IMR-90 (cell line): ENCODE measurements at regions not wholly inside any gene's neighbourhood (a gene's known extent, or its start where the extent isn't known, plus 50 kb on each side); places are given as distances from the start of the nearest gene placed in this dataset.

Source experiments
- ATAC-seq: fragments of 200-7000 bp; cut with Tn5 transposase; 2 replicates; pipeline ENCODE4 v1.9.1; 2020; ENCODE audit warnings: low read depth, mild to moderate bottlenecking, moderate library complexity
- BruUV-seq: library from RNA; stranded (reverse); fragments of 400-500 nt; replicated peaks from 2 replicates; lab custom pipeline; 2021; lab: Mats Ljungman, UMichigan
- CTCF ChIA-PET: fragments of 300-600 bp; formaldehyde crosslinking; extraction: SDS; loops from one replicate; lab custom pipeline; 2021; ENCODE audit warnings: antibody characterized with exemption; lab: Yijun Ruan, JAX
- POLR2A ChIA-PET: fragments of 300-600 bp; sonication (Branson Sonifier 250); formaldehyde crosslinking; loops from one replicate; lab custom pipeline; 2022; ENCODE audit warnings: antibody characterized with exemption; ENCODE audit not compliant: unreplicated experiment; lab: Charles Lee
- DNase-seq: peaks from one replicate; pipeline ENCODE4 v3.0.0; 2013
- H2AFZ ChIP-seq: replicated peaks from 2 replicates; pipeline ENCODE3; 2013; ENCODE audit warnings: low read length, mild to moderate bottlenecking; ENCODE audit not compliant: poor library complexity
- H2AK5ac ChIP-seq: 2 replicates; pipeline ENCODE4 v1.6.1; 2013; ENCODE audit warnings: low read depth, low read length, inconsistent platforms
- H2AK9ac ChIP-seq: replicated peaks from 2 replicates; pipeline ENCODE3; 2013; ENCODE audit warnings: mild to moderate bottlenecking, low read depth, low read length, moderate library complexity; ENCODE audit not compliant: poor library complexity
- H2BK120ac ChIP-seq: 2 replicates; pipeline ENCODE4 v1.6.1; 2013; ENCODE audit warnings: low read depth, low read length, inconsistent platforms
- H2BK15ac ChIP-seq: 3 replicates; pipeline ENCODE4 v1.6.1; 2013; ENCODE audit warnings: low read depth, low read length, inconsistent platforms
- H2BK20ac ChIP-seq: 2 replicates; pipeline ENCODE4 v1.6.1; 2013; ENCODE audit warnings: low read depth, mild to moderate bottlenecking, inconsistent platforms, low read length, moderate library complexity
- H2BK5ac ChIP-seq: 2 replicates; pipeline ENCODE4 v1.6.1; 2013; ENCODE audit warnings: mild to moderate bottlenecking, low read depth, low read length, inconsistent platforms; ENCODE audit not compliant: poor library complexity, severe bottlenecking
- H3K14ac ChIP-seq: replicated peaks from 2 replicates; pipeline ENCODE4 v1.6.1; 2013; ENCODE audit warnings: low read depth, low read length, inconsistent platforms
- H3K18ac ChIP-seq: 2 replicates; pipeline ENCODE4 v1.6.1; 2013; ENCODE audit warnings: low read depth, low read length, control low read depth
- H3K23ac ChIP-seq: 2 replicates; pipeline ENCODE4 v1.6.1; 2013; ENCODE audit warnings: low read depth, low read length, inconsistent platforms
- H3K27ac ChIP-seq: 2 replicates; pipeline ENCODE4 v1.5.1; 2013; ENCODE audit warnings: mild to moderate bottlenecking, control low read depth, low read length; ENCODE audit not compliant: insufficient read depth
- H3K27me3 ChIP-seq: 2 replicates; pipeline ENCODE4 v1.6.1; 2013; ENCODE audit warnings: low read length; ENCODE audit not compliant: control insufficient read depth, insufficient read depth
- H3K36me3 ChIP-seq: 2 replicates; pipeline ENCODE4 v1.6.1; 2013; ENCODE audit warnings: low read length, mixed read lengths; ENCODE audit not compliant: control insufficient read depth, insufficient read depth
- H3K4ac ChIP-seq: 2 replicates; pipeline ENCODE4 v1.6.1; 2013; ENCODE audit warnings: low read depth, low read length, inconsistent platforms
- H3K4me1 ChIP-seq: 2 replicates; pipeline ENCODE4 v1.6.1; 2013; ENCODE audit warnings: low read length, mixed read lengths; ENCODE audit not compliant: control insufficient read depth, insufficient read depth
- H3K4me2 ChIP-seq: 2 replicates; pipeline ENCODE4 v1.6.1; 2013; ENCODE audit warnings: low read depth, mild to moderate bottlenecking, control low read depth, low read length, moderate library complexity
- H3K4me3 ChIP-seq: 2 replicates; pipeline ENCODE4 v1.5.1; 2013; ENCODE audit warnings: low read depth, mild to moderate bottlenecking, control low read depth, low read length, moderate library complexity; ENCODE audit not compliant: insufficient read depth
- H3K56ac ChIP-seq: 2 replicates; pipeline ENCODE4 v1.6.1; 2013; ENCODE audit warnings: low read length, inconsistent platforms; ENCODE audit not compliant: insufficient read depth; ENCODE audit errors: extremely low read depth
- H3K79me1 ChIP-seq, 2 experiments: 2 replicates each; pipeline ENCODE4 v1.6.1; 2013; ENCODE audit warnings: low read length in 2 of 2, inconsistent platforms in 1 of 2, low read depth in 1 of 2
- H3K9ac ChIP-seq: 2 replicates; pipeline ENCODE4 v1.6.1; 2013; ENCODE audit warnings: low read depth, low read length, control low read depth
- H3K9me1 ChIP-seq: 2 replicates; pipeline ENCODE4 v1.6.1; 2013; ENCODE audit warnings: low read length, inconsistent platforms; ENCODE audit not compliant: insufficient read depth
- H3K9me3 ChIP-seq: 2 replicates; pipeline ENCODE4 v1.6.1; 2013; ENCODE audit warnings: low read length; ENCODE audit not compliant: control insufficient read depth, insufficient read depth
- H4K20me1 ChIP-seq: 2 replicates; pipeline ENCODE4 v1.6.1; 2013; ENCODE audit warnings: low read length, inconsistent platforms; ENCODE audit not compliant: insufficient read depth
- H4K5ac ChIP-seq: 2 replicates; pipeline ENCODE4 v1.6.1; 2013; ENCODE audit warnings: mild to moderate bottlenecking, low read depth, low read length, control low read depth
- H4K8ac ChIP-seq, 2 experiments: 2 replicates each; pipeline ENCODE4 v1.6.1; 2013; ENCODE audit warnings: low read depth in 2 of 2, low read length in 2 of 2, control low read depth in 1 of 2, inconsistent platforms in 1 of 2
- H4K91ac ChIP-seq: 2 replicates; pipeline ENCODE4 v1.6.1; 2013; ENCODE audit warnings: low read depth, low read length, inconsistent platforms; ENCODE audit not compliant: insufficient read depth
- CEBPB ChIP-seq: IDR thresholded peaks from 2 replicates; pipeline ENCODE4 v1.6.1; 2012; ENCODE audit warnings: low read depth, low read length, improper control_type of control experiment
- FOS ChIP-seq: fragments of 150-350 bp; IDR thresholded peaks from 2 replicates; pipeline ENCODE4 v1.6.1; 2016; ENCODE audit warnings: low read depth, low read length
- RAD21 ChIP-seq: IDR thresholded peaks from 2 replicates; pipeline ENCODE4 v1.6.1; 2012; ENCODE audit warnings: low read length, improper control_type of control experiment
- RFX5 ChIP-seq: IDR thresholded peaks from 2 replicates; pipeline ENCODE4 v1.8.0; 2012; ENCODE audit warnings: low read depth, mild to moderate bottlenecking, low read length, moderate library complexity
- SMC3 ChIP-seq: fragments of 150-350 bp; IDR thresholded peaks from 2 replicates; pipeline ENCODE4 v1.6.1; 2016; ENCODE audit warnings: low read depth, mild to moderate bottlenecking, antibody characterized with exemption, low read length, moderate library complexity
- USF2 ChIP-seq: fragments of 150-350 bp; IDR thresholded peaks from 2 replicates; pipeline ENCODE4 v1.6.1; 2017; ENCODE audit warnings: mild to moderate bottlenecking, antibody characterized with exemption, low read length, low read depth
- WGBS, 2 experiments: methylation state at CpG; one replicate each; pipeline versions ENCODE4 v1.1.5 to v1.1.7; 2013; ENCODE audit warnings: missing lambda C conversion rate in 2 of 2; ENCODE audit not compliant: insufficient read length in 1 of 2; ENCODE audit errors: extremely low coverage in 2 of 2; 5-methylcytosine and 5-hydroxymethylcytosine counted together
- dilution Hi-C: fragments of 300-500 bp; cut with HindIII; formaldehyde crosslinking; loops from one replicate; pipeline ENCODE4 v1.14.3; 2018; ENCODE audit warnings: low sequenced_read_pairs; ENCODE audit not compliant: unreplicated experiment
- in situ Hi-C: fragments of 300-500 bp; cut with MboI; formaldehyde crosslinking; loops from 3 replicates; pipeline ENCODE4 v1.14.3; 2019; ENCODE audit warnings: low sequenced_read_pairs, inconsistent platforms, mixed read lengths
- intact Hi-C: fragments of 100-400 bp; cut with micrococcal nuclease; formaldehyde crosslinking; loops from 2 replicates; pipeline ENCODE4 v1.10.0; 2022

DNA sequence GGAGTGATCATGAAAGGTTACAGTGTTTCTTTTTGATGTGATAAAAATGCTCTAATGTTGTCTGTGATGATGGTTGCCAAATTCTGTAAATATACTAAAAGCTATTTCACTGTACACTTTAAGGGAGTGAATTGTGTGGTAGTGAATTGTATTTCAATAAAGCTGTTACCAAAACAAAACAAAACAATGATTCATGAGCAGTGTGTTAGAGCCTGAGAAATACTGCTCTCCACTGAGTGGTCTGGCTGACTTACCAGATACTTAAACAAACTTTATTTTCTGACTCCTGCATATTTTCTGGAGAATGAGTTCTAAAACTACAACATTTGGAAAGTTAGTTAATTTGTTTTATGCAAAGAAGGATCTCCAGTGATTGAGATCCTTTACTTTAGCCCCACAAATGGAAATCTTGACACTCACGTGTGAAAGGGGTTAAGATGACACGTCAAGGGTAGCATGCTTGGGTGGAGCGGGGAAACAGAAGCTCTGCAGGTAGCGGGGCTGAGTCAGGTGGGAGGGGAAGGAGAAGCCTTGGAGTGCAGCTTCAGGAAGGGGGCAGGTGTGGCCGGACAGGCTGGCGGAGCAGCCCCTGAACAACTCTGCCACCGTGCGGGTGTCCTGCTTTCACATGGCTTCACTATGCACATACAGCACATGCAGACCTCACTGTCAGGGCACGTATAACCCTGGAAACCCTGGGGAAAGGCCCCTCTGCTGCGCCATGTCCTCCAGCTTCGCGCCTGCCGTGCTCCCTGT, 256.7 kb downstream of the IRX1 start:
- no peak overlapping the region for H2AK5ac ChIP-seq
- H3K4me3 ChIP-seq, result no peak overlapping the region
- no peak overlapping the region for H3K14ac ChIP-seq
- intact Hi-C loops (no loop called here), in situ Hi-C loops (no loop called here), dilution Hi-C loops (no loop called here)
- H2BK20ac ChIP-seq, result no peak overlapping the region
- no peak overlapping the region for H2AK9ac ChIP-seq
- H4K8ac ChIP-seq, result no peak overlapping the region
- no peaks in the 10 kb centered on the region for H3K79me1 ChIP-seq
- no peak overlapping the region for H3K9ac ChIP-seq
- BruUV-seq, result no TSS peak
- no peak overlapping the region for H3K23ac ChIP-seq
- no peak overlapping the region for H4K5ac ChIP-seq
- H4K20me1 ChIP-seq, result no peaks in the 10 kb centered on the region
- CTCF ChIA-PET, result no interaction called here
- no peak overlapping the region for H2BK5ac ChIP-seq
- POLR2A ChIA-PET, result no interaction called here
- no peak overlapping the region for H2BK15ac ChIP-seq
- DNase-seq, result no peak
- H3K4me2 ChIP-seq, result no peak overlapping the region
- H3K9me3 ChIP-seq, result peaks cover 16% of the 10 kb centered on the region
- no peak overlapping the region for H3K4ac ChIP-seq
- H3K4me1 ChIP-seq, result no peaks in the 10 kb centered on the region
- H2BK120ac ChIP-seq, result no peak overlapping the region
- no peak overlapping the region for H3K18ac ChIP-seq
- no peak overlapping the region for H4K91ac ChIP-seq
- H3K27ac ChIP-seq, result no peak overlapping the region
- H2AFZ ChIP-seq, result no peak overlapping the region
- H3K27me3 ChIP-seq, result no peaks in the 10 kb centered on the region
- TF ChIP-seq SMC3 (no peak), FOS (no peak), RFX5 (no peak), USF2 (no peak), CEBPB (no peak), RAD21 (no peak)
- no peaks in the 10 kb centered on the region for H3K36me3 ChIP-seq
- H3K56ac ChIP-seq, result no peak overlapping the region
- no peak for ATAC-seq
- H3K9me1 ChIP-seq, result no peaks in the 10 kb centered on the region
- whole genome bisulfite sequencing, 2 experiments, result no CpG with 5 or more reads among the region's 13 CpGs
